ENCODE measurements at regions not wholly inside any gene's neighbourhood (a gene's known extent, or its start where the extent isn't known, plus 50 kb on each side); places are given as distances from the start of the nearest gene placed in this dataset.

DNA sequence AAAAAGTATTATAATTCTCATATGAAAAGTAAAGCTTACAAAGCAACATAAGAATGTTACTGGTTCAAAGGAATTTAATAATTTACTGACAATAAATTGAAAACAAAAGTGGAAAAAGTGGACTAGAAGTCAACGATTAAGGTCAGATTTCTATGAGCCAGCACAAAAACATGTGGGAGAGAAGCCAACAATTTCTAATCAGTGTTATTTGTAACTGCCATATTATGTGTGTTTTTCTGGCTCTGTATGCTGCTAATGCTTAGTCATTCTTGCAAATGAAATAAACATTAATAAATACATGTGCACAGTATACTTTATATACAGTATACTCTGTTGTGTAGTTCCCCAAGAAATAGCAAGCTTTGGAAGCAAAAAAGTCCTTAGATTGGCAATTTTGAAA lies 301.3 kb upstream of the RGPD4 start:
- H3K4me2 ChIP-seq (ENCODE audit: insufficient read depth, low read length): no peak overlapping the region
- WGBS (ENCODE audit: insufficient coverage, low coverage, missing lambda C conversion rate): 6% methylated on average over 1 of the region's 1 CpG
- no peaks in the 10 kb centered on the region for H4K20me1 ChIP-seq (replicated peaks; ENCODE audit: control insufficient read depth, insufficient read depth, low read length)
- BruUV-seq (replicated peaks): no TSS peak
- ATAC-seq (no peak), FAIRE-seq (no peak), DNase-seq (ENCODE audit: extremely low read depth in 1 of 4, low spot score in 3 of 4) (no peak)
- no peaks in the 10 kb centered on the region for H3K9me1 ChIP-seq (ENCODE audit: control insufficient read depth, insufficient read depth, low read length)
- no peak for TF ChIP-seq GATA2 (CRISPR knock-in tag; IDR thresholded peaks at IDR 0.05)
- no peak for TF ChIP-seq POU5F1 (IDR thresholded peaks at IDR 0.05; ENCODE audit: borderline replicate concordance, low read depth, low read length, partially characterized antibody)
- no peak for TF ChIP-seq KDM5B (IDR thresholded peaks at IDR 0.05; ENCODE audit: insufficient replicate concordance, low read depth, low read length)
- H3K27ac ChIP-seq (ENCODE audit: extremely low read depth, low read depth, low read length): no peak overlapping the region
- no peak overlapping the region for H2AFZ ChIP-seq (ENCODE audit: low read depth, low read length)
- H3K36me3 ChIP-seq (ENCODE audit: control insufficient read depth, insufficient read depth, low read length): no peaks in the 10 kb centered on the region
- H3K9ac ChIP-seq (ENCODE audit: insufficient read depth in 1 of 2, low read depth in 2 of 2, low read length in 2 of 2): no peak overlapping the region
- no peaks in the 10 kb centered on the region for H3K79me2 ChIP-seq (ENCODE audit: control insufficient read depth, insufficient read depth, low read length)
- H3K27me3 ChIP-seq (ENCODE audit: control insufficient read depth in 2 of 2, insufficient read depth in 2 of 2, low read length in 2 of 2): no peaks in the 10 kb centered on the region
- in situ Hi-C loops (cut with MboI) (no loop called here), intact Hi-C loops (cut with micrococcal nuclease) (no loop called here)
- ChIA-PET POLR2A (no interaction called here), CTCF (ENCODE audit: low intra/inter-chr PET ratio) (no interaction called here)
- no peaks in the 10 kb centered on the region for H3K4me1 ChIP-seq (replicated peaks in 1 of 2; ENCODE audit: control insufficient read depth in 2 of 2, insufficient read depth in 2 of 2, low read length in 2 of 2)
- H3K4me3 ChIP-seq: no peak overlapping the region
- no peaks in the 10 kb centered on the region for H3K9me3 ChIP-seq (replicated peaks; ENCODE audit: control insufficient read depth, insufficient read depth, low read depth, low read length)

DNA sequence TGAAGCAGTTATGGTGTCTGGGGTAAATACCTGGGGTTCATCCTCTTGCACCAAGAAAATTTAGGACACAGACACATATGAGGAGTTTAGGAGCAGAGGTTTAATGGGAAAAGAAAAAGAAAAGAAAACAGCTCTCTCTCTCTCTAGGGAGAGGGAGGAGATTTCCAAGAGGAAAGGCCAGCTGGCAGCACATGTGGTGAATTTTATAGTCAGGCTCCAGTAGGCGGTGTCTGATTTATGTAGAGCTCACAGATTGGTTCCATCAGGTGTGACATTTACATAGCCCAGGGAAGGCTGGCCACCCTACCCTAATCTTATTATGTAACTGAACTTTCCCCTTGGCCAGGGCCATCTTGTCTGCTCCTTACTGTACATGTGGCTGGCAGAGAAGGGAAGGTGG lies 297.5 kb upstream of the RGPD4 start:
- H3K36me3 ChIP-seq (ENCODE audit: control insufficient read depth, insufficient read depth, low read length): no peaks in the 10 kb centered on the region
- H3K9ac ChIP-seq (ENCODE audit: insufficient read depth in 1 of 2, low read depth in 2 of 2, low read length in 2 of 2): no peak overlapping the region
- no peak overlapping the region for H3K4me3 ChIP-seq
- no peaks in the 10 kb centered on the region for H3K27me3 ChIP-seq (ENCODE audit: control insufficient read depth in 2 of 2, insufficient read depth in 2 of 2, low read length in 2 of 2)
- 0% methylated on average over 1 of the region's 1 CpG for WGBS (ENCODE audit: insufficient coverage, low coverage, missing lambda C conversion rate)
- H4K20me1 ChIP-seq (replicated peaks; ENCODE audit: control insufficient read depth, insufficient read depth, low read length): no peaks in the 10 kb centered on the region
- no peak overlapping the region for H3K27ac ChIP-seq (ENCODE audit: extremely low read depth, low read depth, low read length)
- CTCF ChIA-PET (ENCODE audit: low intra/inter-chr PET ratio): no interaction called here
- no peak for DNase-seq (ENCODE audit: extremely low read depth in 1 of 4, low spot score in 3 of 4)
- POLR2A ChIA-PET: interaction anchor here (0.6 kb wide), 1 partner anchor 115 kb away, joined by 3 read pairs; no protein-coding TSS in a partner anchor
- TF ChIP-seq, protein P1, sequence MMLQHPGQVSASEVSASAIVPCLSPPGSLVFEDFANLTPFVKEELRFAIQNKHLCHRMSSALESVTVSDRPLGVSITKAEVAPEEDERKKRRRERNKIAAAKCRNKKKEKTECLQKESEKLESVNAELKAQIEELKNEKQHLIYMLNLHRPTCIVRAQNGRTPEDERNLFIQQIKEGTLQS (IDR thresholded peaks at IDR 0.05): no peak
- TF ChIP-seq, protein P1 (CRISPR knock-in tag; conservative IDR thresholded peaks at IDR 0.05): no peak
- TF ChIP-seq PTRF (tag; IDR thresholded peaks at IDR 0.05): no peak
- TF ChIP-seq, protein P2, sequence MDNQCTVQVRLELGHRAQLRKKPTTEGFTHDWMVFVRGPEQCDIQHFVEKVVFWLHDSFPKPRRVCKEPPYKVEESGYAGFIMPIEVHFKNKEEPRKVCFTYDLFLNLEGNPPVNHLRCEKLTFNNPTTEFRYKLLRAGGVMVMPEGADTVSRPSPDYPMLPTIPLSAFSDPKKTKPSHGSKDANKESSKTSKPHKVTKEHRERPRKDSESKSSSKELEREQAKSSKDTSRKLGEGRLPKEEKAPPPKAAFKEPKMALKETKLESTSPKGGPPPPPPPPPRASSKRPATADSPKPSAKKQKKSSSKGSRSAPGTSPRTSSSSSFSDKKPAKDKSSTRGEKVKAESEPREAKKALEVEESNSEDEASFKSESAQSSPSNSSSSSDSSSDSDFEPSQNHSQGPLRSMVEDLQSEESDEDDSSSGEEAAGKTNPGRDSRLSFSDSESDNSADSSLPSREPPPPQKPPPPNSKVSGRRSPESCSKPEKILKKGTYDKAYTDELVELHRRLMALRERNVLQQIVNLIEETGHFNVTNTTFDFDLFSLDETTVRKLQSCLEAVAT (IDR thresholded peaks at IDR 0.05): no peak
- TF ChIP-seq TAF15 (IDR thresholded peaks at IDR 0.05; ENCODE audit: low read depth, low read length): no peak
- TF ChIP-seq CBX5 (IDR thresholded peaks at IDR 0.05; ENCODE audit: borderline replicate concordance, low read depth): no peak
- no peak overlapping the region for H2AFZ ChIP-seq (ENCODE audit: low read depth, low read length)
- H3K4me2 ChIP-seq (ENCODE audit: insufficient read depth, low read length): no peak overlapping the region
- FAIRE-seq: no peak
- in situ Hi-C loops (cut with MboI): no loop called here
- H3K4me1 ChIP-seq (replicated peaks in 1 of 2; ENCODE audit: control insufficient read depth in 2 of 2, insufficient read depth in 2 of 2, low read length in 2 of 2): no peaks in the 10 kb centered on the region
- intact Hi-C loops (cut with micrococcal nuclease): no loop called here
- no peak for ATAC-seq
- no peaks in the 10 kb centered on the region for H3K79me2 ChIP-seq (ENCODE audit: control insufficient read depth, insufficient read depth, low read length)
- no peaks in the 10 kb centered on the region for H3K9me3 ChIP-seq (replicated peaks; ENCODE audit: control insufficient read depth, insufficient read depth, low read depth, low read length)
- no TSS peak for BruUV-seq (replicated peaks)
- no peaks in the 10 kb centered on the region for H3K9me1 ChIP-seq (ENCODE audit: control insufficient read depth, insufficient read depth, low read length)

Data from K562 (cell line).